PC-9 (cell line): ENCODE measurements at regions not wholly inside any gene's neighbourhood (a gene's known extent, or its start where the extent isn't known, plus 50 kb on each side); places are given as distances from the start of the nearest gene placed in this dataset.

Source experiments
- BruUV-seq: library from RNA; stranded (reverse); fragments of 400-500 nt; replicated peaks from 2 replicates; lab custom pipeline; 2021; lab: Mats Ljungman, UMichigan
- CTCF ChIA-PET: fragments of 300-600 bp; sonication (Branson Sonifier 250); formaldehyde crosslinking; loops from one replicate; lab custom pipeline; 2022; ENCODE audit warnings: antibody characterized with exemption; lab: Charles Lee
- POLR2A ChIA-PET: fragments of 300-600 bp; sonication (Branson Sonifier 250); formaldehyde crosslinking; loops from one replicate; lab custom pipeline; 2022; ENCODE audit warnings: antibody characterized with exemption; ENCODE audit not compliant: unreplicated experiment; lab: Charles Lee
- DNase-seq, 2 experiments: peaks; one replicate each; pipeline versions ENCODE4 v3.0.0 to v3.0.0-alpha.2; 2015 to 2022; ENCODE audit warnings: mixed read lengths in 1 of 2
- H2AFZ ChIP-seq: fragments of 200-600 bp; sonication (generic); 2 replicates; pipeline ENCODE4 v1.8.1; 2017; ENCODE audit warnings: antibody characterized with exemption
- H3F3A ChIP-seq: fragments of 200-600 bp; sonication (generic); 2 replicates; pipeline ENCODE4 v1.8.1; 2017; ENCODE audit warnings: antibody characterized with exemption, mild to moderate bottlenecking, low read depth; ENCODE audit not compliant: insufficient read depth
- H3K27ac ChIP-seq: fragments of 200-600 bp; sonication (generic); 2 replicates; pipeline ENCODE4 v1.6.1; 2016; ENCODE audit warnings: mixed run types
- H3K27me3 ChIP-seq: fragments of 200-600 bp; sonication (generic); 2 replicates; pipeline ENCODE4 v1.6.1; 2016; ENCODE audit warnings: low read depth, mixed run types; ENCODE audit not compliant: insufficient read depth
- H3K36me3 ChIP-seq: fragments of 200-600 bp; sonication (generic); 2 replicates; pipeline ENCODE4 v1.6.1; 2016; ENCODE audit warnings: low read depth, mixed run types
- H3K4me1 ChIP-seq: fragments of 200-600 bp; sonication (generic); replicated peaks from 2 replicates; pipeline ENCODE4 v1.6.1; 2016; ENCODE audit warnings: mixed run types; ENCODE audit not compliant: insufficient read depth
- H3K4me2 ChIP-seq: fragments of 200-600 bp; sonication (generic); 2 replicates; pipeline ENCODE4 v1.6.1; 2017; ENCODE audit warnings: mixed run types
- H3K4me3 ChIP-seq: fragments of 200-600 bp; sonication (generic); 2 replicates; pipeline ENCODE4 v1.6.1; 2016; ENCODE audit warnings: mixed run types
- H3K79me2 ChIP-seq: fragments of 200-600 bp; sonication (generic); 2 replicates; pipeline ENCODE4 v1.6.1; 2017; ENCODE audit warnings: low read depth, mixed run types
- H3K9me2 ChIP-seq: fragments of 200-600 bp; sonication (generic); 2 replicates; pipeline ENCODE4 v1.8.1; 2017; ENCODE audit warnings: mild to moderate bottlenecking; ENCODE audit not compliant: insufficient read depth
- H3K9me3 ChIP-seq: fragments of 200-600 bp; sonication (generic); 2 replicates; pipeline ENCODE4 v1.8.1; 2016; ENCODE audit warnings: low read depth; ENCODE audit not compliant: insufficient read depth
- H4K20me1 ChIP-seq: fragments of 200-600 bp; sonication (generic); 2 replicates; pipeline ENCODE4 v1.8.1; 2017; ENCODE audit not compliant: insufficient read depth
- EZH2 ChIP-seq: fragments of 200-600 bp; sonication (generic); IDR thresholded peaks from 2 replicates; pipeline ENCODE4 v1.8.0; 2017; ENCODE audit warnings: antibody characterized with exemption, low read depth
- intact Hi-C: fragments of 100-400 bp; cut with micrococcal nuclease; formaldehyde crosslinking; loops from one replicate; pipeline ENCODE4 v1.10.0; 2022; ENCODE audit not compliant: unreplicated experiment
- TF ChIP-seq, protein P1 (sequence below): fragments of 200-600 bp; sonication (generic); conservative IDR thresholded peaks from 2 replicates; pipeline ENCODE4 v1.6.1; 2017; ENCODE audit warnings: mixed run types, antibody characterized with exemption, mild to moderate bottlenecking, moderate library complexity

DNA sequence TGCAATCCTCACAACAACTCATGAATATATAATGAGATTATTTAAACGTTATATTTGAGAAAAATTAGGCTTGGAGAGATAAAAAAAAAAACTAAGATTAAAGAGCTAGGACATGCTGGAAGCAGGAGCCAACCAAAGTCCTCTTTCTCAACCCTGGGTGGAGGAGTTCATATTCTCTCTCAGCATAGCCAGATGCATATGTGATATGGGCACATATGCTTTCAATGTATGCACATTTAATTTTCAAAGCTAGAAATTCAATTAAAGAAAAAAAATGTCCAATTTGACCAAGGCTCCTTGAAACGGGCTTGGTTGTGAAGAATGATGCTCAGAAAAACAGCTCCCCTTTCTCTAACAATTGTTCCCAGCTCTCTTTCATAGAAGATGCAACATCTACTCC is 61.9 kb upstream of the GRIP1 start:
- no peak overlapping the region for H3K4me2 ChIP-seq
- H4K20me1 ChIP-seq, result no peaks in the 10 kb centered on the region

DNA sequence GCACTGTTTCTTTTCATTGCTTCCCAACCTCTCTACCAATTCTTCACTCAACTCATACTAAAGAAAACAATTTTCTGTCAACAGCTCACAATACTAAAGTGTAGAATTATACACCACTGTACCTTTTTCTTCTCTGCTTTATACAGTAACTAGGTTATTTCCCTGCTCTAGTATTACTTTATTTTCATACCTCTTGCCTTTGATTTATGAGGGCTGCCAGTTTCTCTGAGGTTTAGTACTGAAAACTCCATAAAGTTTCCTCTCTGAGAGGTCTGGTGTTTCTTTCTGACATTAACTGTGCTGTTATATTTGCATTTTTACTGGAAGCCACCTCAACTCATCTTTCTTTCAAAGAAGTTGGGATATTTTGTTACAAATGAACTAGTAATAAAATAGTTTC is 63.0 kb upstream of the GRIP1 start:
- no peaks in the 10 kb centered on the region for H3K36me3 ChIP-seq
- no peak overlapping the region for H3K27ac ChIP-seq
- no peaks in the 10 kb centered on the region for H3K27me3 ChIP-seq
- TF ChIP-seq, protein P1, sequence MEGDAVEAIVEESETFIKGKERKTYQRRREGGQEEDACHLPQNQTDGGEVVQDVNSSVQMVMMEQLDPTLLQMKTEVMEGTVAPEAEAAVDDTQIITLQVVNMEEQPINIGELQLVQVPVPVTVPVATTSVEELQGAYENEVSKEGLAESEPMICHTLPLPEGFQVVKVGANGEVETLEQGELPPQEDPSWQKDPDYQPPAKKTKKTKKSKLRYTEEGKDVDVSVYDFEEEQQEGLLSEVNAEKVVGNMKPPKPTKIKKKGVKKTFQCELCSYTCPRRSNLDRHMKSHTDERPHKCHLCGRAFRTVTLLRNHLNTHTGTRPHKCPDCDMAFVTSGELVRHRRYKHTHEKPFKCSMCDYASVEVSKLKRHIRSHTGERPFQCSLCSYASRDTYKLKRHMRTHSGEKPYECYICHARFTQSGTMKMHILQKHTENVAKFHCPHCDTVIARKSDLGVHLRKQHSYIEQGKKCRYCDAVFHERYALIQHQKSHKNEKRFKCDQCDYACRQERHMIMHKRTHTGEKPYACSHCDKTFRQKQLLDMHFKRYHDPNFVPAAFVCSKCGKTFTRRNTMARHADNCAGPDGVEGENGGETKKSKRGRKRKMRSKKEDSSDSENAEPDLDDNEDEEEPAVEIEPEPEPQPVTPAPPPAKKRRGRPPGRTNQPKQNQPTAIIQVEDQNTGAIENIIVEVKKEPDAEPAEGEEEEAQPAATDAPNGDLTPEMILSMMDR, result no peak
- TF ChIP-seq EZH2, result no peak
- H3K79me2 ChIP-seq, result no peaks in the 10 kb centered on the region
- ChIA-PET POLR2A (no interaction called here), CTCF (interaction anchor here (0.6 kb wide), 1 partner anchor 90 kb away, joined by 3 read pairs; no protein-coding TSS in a partner anchor)
- intact Hi-C loops, result no loop called here
- no peak for DNase-seq
- H3K9me3 ChIP-seq, result no peaks in the 10 kb centered on the region
- no peaks in the 10 kb centered on the region for H3F3A ChIP-seq
- H3K4me3 ChIP-seq, result no peak overlapping the region
- BruUV-seq, result no TSS peak
- H2AFZ ChIP-seq, result no peak overlapping the region
- no peaks in the 10 kb centered on the region for H3K9me2 ChIP-seq
- no peaks in the 10 kb centered on the region for H4K20me1 ChIP-seq
- no peak overlapping the region for H3K4me2 ChIP-seq
- H3K4me1 ChIP-seq, result peaks cover 11% of the 10 kb centered on the region

More for the DNA sequence above, 61.9 kb upstream of the GRIP1 start:
- TF ChIP-seq EZH2, result no peak
- TF ChIP-seq, protein P1, result no peak
- H3K27ac ChIP-seq, result no peak overlapping the region
- no peaks in the 10 kb centered on the region for H3K9me3 ChIP-seq
- CTCF ChIA-PET, result no interaction called here
- intact Hi-C loops, result no loop called here
- H3K4me3 ChIP-seq, result no peak overlapping the region
- no peak overlapping the region for H2AFZ ChIP-seq
- no TSS peak for BruUV-seq
- no peak for DNase-seq
- H3K27me3 ChIP-seq, result no peaks in the 10 kb centered on the region
- POLR2A ChIA-PET, result no interaction called here
- no peaks in the 10 kb centered on the region for H3K9me2 ChIP-seq
- no peaks in the 10 kb centered on the region for H3K36me3 ChIP-seq
- H3F3A ChIP-seq, result no peaks in the 10 kb centered on the region
- H3K4me1 ChIP-seq, result peaks cover 11% of the 10 kb centered on the region
- no peaks in the 10 kb centered on the region for H3K79me2 ChIP-seq

DNA sequence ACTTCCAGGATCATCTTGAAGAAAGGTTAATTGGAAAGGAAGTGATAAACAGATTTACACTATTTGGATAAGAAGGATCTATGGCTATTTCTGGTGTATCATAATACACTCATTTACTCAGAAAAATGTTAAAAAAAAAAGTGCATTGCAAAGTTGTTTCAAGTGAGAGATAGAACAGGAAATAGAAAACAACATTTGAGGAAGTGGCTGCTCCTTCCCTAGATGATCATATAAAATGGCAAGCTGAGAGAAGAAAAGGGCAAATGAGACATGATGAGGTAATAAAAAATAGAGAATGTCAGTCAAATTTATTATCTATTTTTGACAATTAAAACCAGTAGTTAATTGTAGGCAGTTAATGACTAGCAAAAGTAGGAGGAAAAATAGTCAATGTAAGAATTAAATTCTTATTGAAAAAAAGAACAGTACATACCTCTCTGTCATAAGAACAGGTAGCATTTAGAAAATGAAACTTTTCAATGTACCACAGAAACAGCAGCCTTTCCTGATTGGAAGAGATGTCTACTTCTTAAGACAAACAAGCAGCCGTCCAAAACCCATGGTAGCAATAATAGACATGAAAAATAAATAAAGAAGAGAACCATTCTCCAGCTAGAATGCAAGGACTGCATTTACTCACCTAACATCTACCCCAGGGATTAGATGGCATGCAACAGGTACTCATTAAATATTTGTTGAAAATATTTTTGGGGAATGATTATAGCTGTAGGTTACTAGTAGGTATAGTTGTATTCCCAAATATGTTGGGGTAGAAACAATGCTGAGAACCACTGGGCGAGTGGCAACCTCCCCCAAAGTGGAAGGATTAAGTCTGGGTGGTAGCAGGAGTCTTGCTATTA is 63.9 kb upstream of the GRIP1 start:
- Histone ChIP-seq H3K4me2 (no peak overlapping the region), H3K9me3 (no peaks in the 10 kb centered on the region), H3K79me2 (no peaks in the 10 kb centered on the region), H3K4me3 (no peak overlapping the region), H4K20me1 (no peaks in the 10 kb centered on the region), H3K9me2 (no peaks in the 10 kb centered on the region), H3K36me3 (no peaks in the 10 kb centered on the region), H2AFZ (no peak overlapping the region), H3K4me1 (peaks cover 11% of the 10 kb centered on the region), H3K27me3 (no peaks in the 10 kb centered on the region), H3F3A (no peaks in the 10 kb centered on the region), H3K27ac (no peak overlapping the region)
- no TSS peak for BruUV-seq
- intact Hi-C loops, result no loop called here
- POLR2A ChIA-PET, result no interaction called here
- CTCF ChIA-PET, result no interaction called here
- no peak for DNase-seq
- no peak for TF ChIP-seq EZH2
- TF ChIP-seq, protein P1, result no peak
